ENCODE measurements at regions not wholly inside any gene's neighbourhood (a gene's known extent, or its start where the extent isn't known, plus 50 kb on each side); places are given as distances from the start of the nearest gene placed in this dataset.
"Not testable (repeated sequence)": the region's sequence is repeated elsewhere in the genome, so short reads cannot be mapped to it uniquely, and the experiment has no call there.

- H3K36me3 Mint-ChIP-seq (ENCODE audit: low read depth); H3K27ac Mint-ChIP-seq; H3K4me3 Mint-ChIP-seq; H3K4me1 Mint-ChIP-seq; H3K27me3 Mint-ChIP-seq (ENCODE audit: low read depth): not testable (repeated sequence)
- H3K9me3 Mint-ChIP-seq: peaks cover 11% of the 10 kb centered on the region
Observed at GRCh38 chr13:18675268-18675667, 506.4 kb downstream of the TUBA3C start.

- H3K36me3 Mint-ChIP-seq (ENCODE audit: low read depth); H3K4me1 Mint-ChIP-seq; H3K4me3 Mint-ChIP-seq; H3K27me3 Mint-ChIP-seq (ENCODE audit: low read depth); H3K27ac Mint-ChIP-seq; H3K9me3 Mint-ChIP-seq: not testable (repeated sequence)
Observed at GRCh38 chr13:18673794-18674193, 507.8 kb downstream of the TUBA3C start.

DNA sequence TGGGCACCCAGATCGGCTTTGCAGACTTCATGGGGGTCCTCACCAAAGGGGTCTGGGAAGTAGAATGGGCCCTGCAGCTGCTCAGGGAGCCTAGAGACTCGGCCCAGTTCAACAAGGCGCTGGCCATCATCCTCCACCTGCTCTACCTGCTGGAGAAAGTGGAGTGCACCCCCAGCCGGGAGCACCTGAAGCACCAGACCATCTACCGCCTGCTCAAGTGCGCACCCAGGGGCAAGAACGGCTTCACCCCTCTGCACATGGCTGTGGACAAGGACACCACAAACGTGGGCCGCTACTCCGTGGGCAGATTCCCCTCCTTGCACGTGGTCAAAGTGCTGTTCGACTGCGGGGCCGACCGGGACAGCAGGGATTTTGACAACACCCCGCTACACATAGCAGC lies 515.0 kb downstream of the TUBA3C start:
- H3K27me3 Mint-ChIP-seq (ENCODE audit: low read depth); H3K27ac Mint-ChIP-seq; H3K36me3 Mint-ChIP-seq (ENCODE audit: low read depth); H3K4me3 Mint-ChIP-seq; H3K9me3 Mint-ChIP-seq; H3K4me1 Mint-ChIP-seq: not testable (repeated sequence)

DNA sequence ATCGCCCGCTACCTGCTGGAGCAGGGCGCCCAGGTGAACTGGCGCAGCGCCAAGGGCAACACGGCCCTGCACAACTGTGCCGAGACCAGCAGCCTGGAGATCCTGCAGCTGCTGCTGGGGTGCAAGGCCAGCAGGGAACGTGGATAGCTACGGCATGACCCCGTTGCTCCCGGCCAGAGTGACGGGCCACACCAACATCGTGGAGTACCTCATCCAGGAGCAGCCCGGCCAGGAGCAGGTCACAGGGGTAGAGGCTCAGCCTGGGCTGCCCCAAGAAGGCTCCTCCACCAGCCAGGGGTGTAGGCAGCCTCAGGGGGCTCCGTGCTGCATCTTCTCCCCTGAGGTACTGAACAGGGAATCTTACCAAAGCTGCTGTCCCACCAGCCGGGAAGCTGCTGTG lies 515.9 kb downstream of the TUBA3C start:
- not testable (repeated sequence) for H3K27ac Mint-ChIP-seq

GRCh38 chr13:18665124-18665523 lies 516.5 kb downstream of the TUBA3C start:
- H3K9me3 Mint-ChIP-seq; H3K27me3 Mint-ChIP-seq (ENCODE audit: low read depth); H3K4me1 Mint-ChIP-seq; H3K4me3 Mint-ChIP-seq; H3K36me3 Mint-ChIP-seq (ENCODE audit: low read depth); H3K27ac Mint-ChIP-seq: not testable (repeated sequence)

More for the DNA sequence above, 515.9 kb downstream of the TUBA3C start:
- not testable (repeated sequence) for H3K27me3 Mint-ChIP-seq (ENCODE audit: low read depth); H3K9me3 Mint-ChIP-seq; H3K4me3 Mint-ChIP-seq; H3K4me1 Mint-ChIP-seq; H3K36me3 Mint-ChIP-seq (ENCODE audit: low read depth)

DNA sequence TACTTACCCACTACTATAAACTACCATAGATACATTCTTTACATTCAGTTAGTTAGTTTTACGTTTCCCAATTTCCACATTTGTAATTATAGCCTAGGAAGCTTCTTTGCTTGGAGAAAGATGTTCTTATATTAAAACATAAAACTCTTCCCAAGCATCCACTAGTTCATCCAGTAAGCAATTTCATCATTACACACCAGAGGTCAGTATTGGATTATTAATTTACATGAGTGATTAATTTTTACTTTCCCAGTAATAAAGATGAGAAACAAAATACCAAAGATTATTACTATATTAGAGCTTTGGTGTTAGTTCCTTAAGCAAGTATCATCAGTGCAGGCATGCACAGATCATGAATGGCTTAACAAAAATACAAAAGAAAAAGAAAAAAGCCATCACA lies 518.4 kb downstream of the TUBA3C start:
- H3K9me3 Mint-ChIP-seq; H3K27ac Mint-ChIP-seq; H3K4me3 Mint-ChIP-seq; H3K36me3 Mint-ChIP-seq (ENCODE audit: low read depth); H3K27me3 Mint-ChIP-seq (ENCODE audit: low read depth); H3K4me1 Mint-ChIP-seq: not testable (repeated sequence)

GRCh38 chr13:18643644-18644172 lies 537.9 kb downstream of the TUBA3C start:
- H3K27ac Mint-ChIP-seq; H3K4me3 Mint-ChIP-seq; H3K36me3 Mint-ChIP-seq (ENCODE audit: low read depth); H3K27me3 Mint-ChIP-seq (ENCODE audit: low read depth); H3K4me1 Mint-ChIP-seq: not testable (repeated sequence)
- peaks cover 16% of the 10 kb centered on the region for H3K9me3 Mint-ChIP-seq

DNA sequence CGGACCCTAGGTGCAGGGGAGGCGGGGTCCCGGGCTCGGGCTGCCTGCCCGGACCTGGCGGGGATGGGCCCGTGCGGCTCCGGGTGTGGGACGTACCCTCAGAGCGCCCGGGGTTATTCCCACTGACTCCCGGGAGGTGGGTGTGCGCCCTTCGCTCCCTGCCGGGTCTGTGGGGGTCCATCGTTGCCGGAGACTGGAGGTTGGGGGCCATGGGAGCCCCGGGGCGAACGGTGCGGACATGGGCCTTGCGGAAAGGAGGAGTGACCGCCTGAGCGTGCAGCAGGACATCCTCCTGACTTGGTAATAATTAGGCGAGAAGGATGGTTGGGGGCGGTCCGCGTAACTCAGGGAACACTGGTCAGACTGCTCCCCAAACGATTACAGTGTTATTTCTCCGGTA lies 552.7 kb downstream of the TUBA3C start:
- not testable (repeated sequence) for H3K4me1 Mint-ChIP-seq; H3K27ac Mint-ChIP-seq; H3K27me3 Mint-ChIP-seq (ENCODE audit: low read depth); H3K4me3 Mint-ChIP-seq; H3K36me3 Mint-ChIP-seq (ENCODE audit: low read depth)
- peaks cover 23% of the 10 kb centered on the region for H3K9me3 Mint-ChIP-seq

DNA sequence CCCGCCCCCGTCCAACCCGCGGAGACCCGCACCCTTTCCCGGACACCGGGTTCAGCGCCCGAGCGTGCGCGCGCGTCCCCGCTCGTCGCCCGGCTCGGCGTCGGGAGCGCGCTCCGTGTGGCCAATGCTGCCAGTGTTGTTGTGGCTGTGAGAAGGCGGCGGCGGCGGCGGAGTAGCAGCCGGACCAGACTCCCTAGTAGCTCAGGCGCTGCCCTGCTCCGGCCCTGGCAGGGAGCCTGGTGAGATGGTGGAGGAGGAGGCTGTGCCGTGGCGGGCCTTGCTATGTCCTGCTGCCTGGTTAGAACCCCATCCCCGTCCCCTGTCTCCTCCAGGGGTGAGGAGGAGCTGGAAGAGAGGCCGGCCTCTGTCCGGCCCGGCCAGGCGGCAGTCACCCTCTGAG lies 553.2 kb downstream of the TUBA3C start:
- H3K4me3 Mint-ChIP-seq: no peak overlapping the region
- H3K4me1 Mint-ChIP-seq: no peaks in the 10 kb centered on the region
- H3K36me3 Mint-ChIP-seq (ENCODE audit: low read depth): no peaks in the 10 kb centered on the region
- peaks cover 18% of the 10 kb centered on the region for H3K9me3 Mint-ChIP-seq
- H3K27ac Mint-ChIP-seq: no peak overlapping the region
- TF ChIP-seq, protein P1, sequence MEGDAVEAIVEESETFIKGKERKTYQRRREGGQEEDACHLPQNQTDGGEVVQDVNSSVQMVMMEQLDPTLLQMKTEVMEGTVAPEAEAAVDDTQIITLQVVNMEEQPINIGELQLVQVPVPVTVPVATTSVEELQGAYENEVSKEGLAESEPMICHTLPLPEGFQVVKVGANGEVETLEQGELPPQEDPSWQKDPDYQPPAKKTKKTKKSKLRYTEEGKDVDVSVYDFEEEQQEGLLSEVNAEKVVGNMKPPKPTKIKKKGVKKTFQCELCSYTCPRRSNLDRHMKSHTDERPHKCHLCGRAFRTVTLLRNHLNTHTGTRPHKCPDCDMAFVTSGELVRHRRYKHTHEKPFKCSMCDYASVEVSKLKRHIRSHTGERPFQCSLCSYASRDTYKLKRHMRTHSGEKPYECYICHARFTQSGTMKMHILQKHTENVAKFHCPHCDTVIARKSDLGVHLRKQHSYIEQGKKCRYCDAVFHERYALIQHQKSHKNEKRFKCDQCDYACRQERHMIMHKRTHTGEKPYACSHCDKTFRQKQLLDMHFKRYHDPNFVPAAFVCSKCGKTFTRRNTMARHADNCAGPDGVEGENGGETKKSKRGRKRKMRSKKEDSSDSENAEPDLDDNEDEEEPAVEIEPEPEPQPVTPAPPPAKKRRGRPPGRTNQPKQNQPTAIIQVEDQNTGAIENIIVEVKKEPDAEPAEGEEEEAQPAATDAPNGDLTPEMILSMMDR (IDR thresholded peaks at IDR 0.05; ENCODE audit: unreplicated experiment in 3 of 3): no peak
- no peaks in the 10 kb centered on the region for H3K27me3 Mint-ChIP-seq (ENCODE audit: low read depth)

DNA sequence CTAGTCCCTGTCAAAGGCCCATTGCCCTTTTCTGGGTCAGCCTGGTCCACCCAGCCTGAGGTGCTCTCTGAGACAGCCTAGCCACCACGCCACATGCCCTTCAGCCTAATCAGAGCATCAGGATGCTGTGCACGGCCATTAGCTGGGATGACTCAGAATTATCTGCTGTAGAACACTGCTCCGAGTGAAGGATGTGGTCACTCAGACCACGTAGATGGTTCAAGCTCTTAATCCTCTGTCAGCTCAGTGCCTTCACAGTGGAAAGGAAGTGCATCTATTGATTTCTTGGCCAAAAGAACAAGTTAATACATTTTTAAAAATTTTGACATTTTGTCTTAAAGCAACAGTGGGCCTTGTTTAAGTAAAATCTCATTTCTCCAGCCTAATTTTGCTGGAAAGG lies 557.6 kb downstream of the TUBA3C start:
- H3K4me3 Mint-ChIP-seq; H3K27me3 Mint-ChIP-seq (ENCODE audit: low read depth); H3K36me3 Mint-ChIP-seq (ENCODE audit: low read depth); H3K4me1 Mint-ChIP-seq; H3K27ac Mint-ChIP-seq: not testable (repeated sequence)
- peaks cover 12% of the 10 kb centered on the region for H3K9me3 Mint-ChIP-seq

DNA sequence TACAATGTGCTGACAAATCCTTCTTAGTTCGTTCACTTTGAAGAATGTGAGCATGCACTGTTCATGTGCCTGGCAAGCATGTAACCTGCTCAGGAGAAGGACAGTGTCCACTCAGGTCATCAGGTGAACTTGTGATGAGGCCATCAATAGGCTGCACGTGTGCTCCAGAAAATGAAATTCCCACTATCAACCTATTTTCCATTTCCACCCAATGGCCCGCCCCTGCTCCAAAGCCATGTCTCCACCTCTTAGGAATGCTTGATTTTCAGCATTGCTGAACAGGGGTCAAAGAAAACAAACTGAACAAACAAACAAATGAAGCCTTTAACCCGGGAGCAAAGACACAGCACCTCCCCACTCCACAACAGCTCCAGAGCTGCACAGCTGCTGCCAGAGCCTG lies 563.2 kb downstream of the TUBA3C start:
- H3K4me3 Mint-ChIP-seq; H3K36me3 Mint-ChIP-seq (ENCODE audit: low read depth); H3K27me3 Mint-ChIP-seq (ENCODE audit: low read depth); H3K9me3 Mint-ChIP-seq; H3K4me1 Mint-ChIP-seq; H3K27ac Mint-ChIP-seq: not testable (repeated sequence)

DNA sequence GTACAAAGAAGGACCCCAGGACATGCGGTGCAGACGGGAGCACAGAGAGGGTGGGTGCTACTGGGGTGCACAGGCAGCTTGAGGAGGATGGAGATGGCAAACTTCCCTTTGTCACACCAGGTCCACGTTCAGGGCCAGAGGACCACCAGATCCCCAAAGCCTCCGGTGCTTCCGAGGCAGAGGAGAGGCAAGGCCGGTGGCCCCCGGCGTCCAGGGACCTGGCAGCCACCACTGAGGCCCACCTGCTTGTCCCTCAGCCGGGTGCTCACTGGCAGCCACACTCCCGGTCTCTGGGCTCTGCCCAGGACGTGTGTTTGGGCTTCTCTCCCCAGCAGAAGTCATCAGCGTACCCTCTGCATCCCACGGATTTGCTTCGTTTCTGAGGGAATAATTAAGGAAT lies 571.1 kb downstream of the TUBA3C start:
- not testable (repeated sequence) for H3K27ac Mint-ChIP-seq; H3K4me3 Mint-ChIP-seq; H3K27me3 Mint-ChIP-seq (ENCODE audit: low read depth); H3K36me3 Mint-ChIP-seq (ENCODE audit: low read depth); H3K4me1 Mint-ChIP-seq
- peaks cover 13% of the 10 kb centered on the region for H3K9me3 Mint-ChIP-seq

GRCh38 chr13:18609371-18609770 lies 572.3 kb downstream of the TUBA3C start:
- H3K9me3 Mint-ChIP-seq: peaks cover 11% of the 10 kb centered on the region
- not testable (repeated sequence) for H3K4me1 Mint-ChIP-seq; H3K4me3 Mint-ChIP-seq; H3K27ac Mint-ChIP-seq; H3K36me3 Mint-ChIP-seq (ENCODE audit: low read depth); H3K27me3 Mint-ChIP-seq (ENCODE audit: low read depth)

DNA sequence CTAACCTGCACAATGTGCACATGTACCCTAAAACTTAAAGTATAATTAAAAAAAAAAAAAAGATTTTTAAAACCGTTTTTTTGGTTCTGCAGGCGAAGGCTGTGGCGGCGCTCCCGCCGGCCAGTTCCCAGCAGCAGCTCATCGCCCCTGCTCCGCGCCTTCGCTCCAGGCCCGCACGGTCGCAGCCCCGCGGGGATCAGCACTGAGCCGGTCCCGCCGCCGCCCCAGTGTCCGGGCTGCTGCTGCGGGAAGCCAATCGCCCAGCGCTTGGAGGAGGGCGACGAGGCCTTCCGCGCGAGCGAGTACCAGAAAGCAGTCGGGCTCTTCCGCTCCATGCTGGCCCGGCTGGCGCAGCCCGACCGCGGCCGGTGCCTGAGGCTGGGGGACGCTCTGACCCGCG lies 572.8 kb downstream of the TUBA3C start:
- H3K4me3 Mint-ChIP-seq; H3K27me3 Mint-ChIP-seq (ENCODE audit: low read depth); H3K36me3 Mint-ChIP-seq (ENCODE audit: low read depth); H3K4me1 Mint-ChIP-seq; H3K27ac Mint-ChIP-seq: not testable (repeated sequence)
- H3K9me3 Mint-ChIP-seq: peaks cover 11% of the 10 kb centered on the region

- not testable (repeated sequence) for H3K4me1 Mint-ChIP-seq; H3K36me3 Mint-ChIP-seq (ENCODE audit: low read depth); H3K27ac Mint-ChIP-seq; H3K4me3 Mint-ChIP-seq; H3K27me3 Mint-ChIP-seq (ENCODE audit: low read depth)
- H3K9me3 Mint-ChIP-seq: peaks cover 11% of the 10 kb centered on the region
Observed at GRCh38 chr13:18600366-18600765, 581.3 kb downstream of the TUBA3C start.
